ENCODE measurements at regions not wholly inside any gene's neighbourhood (a gene's known extent, or its start where the extent isn't known, plus 50 kb on each side); places are given as distances from the start of the nearest gene placed in this dataset.

- TF ChIP-seq NFIC (IDR thresholded peaks at IDR 0.05) (no peak), CEBPB (IDR thresholded peaks at IDR 0.05) (no peak), USF1 (IDR thresholded peaks at IDR 0.05) (no peak), YY1 (IDR thresholded peaks at IDR 0.05; ENCODE audit: low read depth) (no peak), ZBTB7A (IDR thresholded peaks at IDR 0.05; ENCODE audit: low read depth) (no peak), TAF1 (IDR thresholded peaks at IDR 0.05; ENCODE audit: low read depth) (no peak), RAD21 (IDR thresholded peaks at IDR 0.05; ENCODE audit: low read depth) (no peak), TCF12 (IDR thresholded peaks at IDR 0.05; ENCODE audit: low read depth) (no peak), EGR1 (IDR thresholded peaks at IDR 0.05) (no peak), MAX (IDR thresholded peaks at IDR 0.05) (no peak), FOXM1 (IDR thresholded peaks at IDR 0.05; ENCODE audit: borderline replicate concordance, low read depth) (no peak), EP300 (IDR thresholded peaks at IDR 0.05; ENCODE audit: borderline replicate concordance) (no peak)
Measured at GRCh38 chr4:36003051-36003450, 241.3 kb downstream of the ARAP2 start.
